Inferior parietal cortex (tissue), 1 donor: ENCODE measurements at regions not wholly inside any gene's neighbourhood (a gene's known extent, or its start where the extent isn't known, plus 50 kb on each side); places are given as distances from the start of the nearest gene placed in this dataset.
"Not testable (repeated sequence)": the region's sequence is repeated elsewhere in the genome, so short reads cannot be mapped to it uniquely, and the experiment has no call there.

Experiments used
- DNase-seq: peaks from one replicate; pipeline ENCODE4 v3.0.0-alpha.2; 2016; ENCODE audit errors: extremely low spot score

DNA sequence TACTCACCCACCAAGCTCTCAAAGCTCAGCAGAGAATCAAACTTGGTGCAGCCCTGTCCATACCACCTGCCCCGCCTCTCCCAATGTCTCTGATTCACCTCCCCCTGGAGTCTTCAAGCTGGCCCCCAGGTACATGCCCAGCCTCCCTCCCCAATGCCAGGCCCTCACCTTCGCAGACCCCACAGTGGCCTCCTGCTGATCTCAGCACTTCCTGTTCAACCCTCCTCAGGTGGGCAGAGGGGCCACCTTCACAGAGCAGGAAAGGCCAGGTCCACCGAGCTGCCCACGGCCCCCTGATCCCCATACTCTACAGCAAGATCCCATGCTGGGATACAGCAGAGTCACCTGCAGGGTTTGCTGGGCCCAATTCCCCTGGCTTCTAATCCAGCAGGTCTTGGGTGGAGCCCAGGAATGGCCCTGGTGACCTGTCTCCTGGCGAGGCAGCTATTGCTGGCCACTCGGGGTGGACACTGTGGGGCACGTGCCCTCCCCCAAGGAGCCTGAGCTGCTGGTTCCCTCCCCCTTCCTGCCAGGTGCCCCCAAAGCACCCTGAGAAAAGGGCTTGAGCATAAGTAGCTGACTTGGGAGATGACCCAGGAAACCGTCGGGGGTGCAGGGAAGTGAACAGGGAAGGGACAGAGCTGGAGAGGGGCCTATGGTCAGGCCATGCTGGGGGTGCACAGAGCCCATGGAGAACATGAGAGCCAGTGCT lies 150.7 kb downstream of the BRD1 start:
- no peak for DNase-seq

DNA sequence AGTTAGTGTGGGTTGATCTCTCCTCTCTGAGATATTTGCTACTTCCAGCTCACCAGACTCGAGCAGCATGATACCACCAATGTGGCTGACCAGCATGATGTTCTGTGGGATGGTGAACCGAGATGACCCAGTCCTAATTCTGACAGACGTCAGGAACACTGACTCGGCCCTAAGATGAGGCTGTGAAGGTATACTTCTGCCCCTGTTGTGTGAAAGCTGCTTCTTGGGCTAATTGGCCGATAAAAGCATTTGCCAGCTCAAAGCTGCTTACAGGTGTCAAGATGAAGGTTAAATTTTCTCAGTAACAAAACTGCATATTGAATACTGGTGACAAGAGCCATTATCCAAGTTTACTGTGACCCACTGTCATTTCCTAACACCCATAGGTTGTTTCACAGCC lies 151.4 kb downstream of the BRD1 start:
- no peak for DNase-seq

DNA sequence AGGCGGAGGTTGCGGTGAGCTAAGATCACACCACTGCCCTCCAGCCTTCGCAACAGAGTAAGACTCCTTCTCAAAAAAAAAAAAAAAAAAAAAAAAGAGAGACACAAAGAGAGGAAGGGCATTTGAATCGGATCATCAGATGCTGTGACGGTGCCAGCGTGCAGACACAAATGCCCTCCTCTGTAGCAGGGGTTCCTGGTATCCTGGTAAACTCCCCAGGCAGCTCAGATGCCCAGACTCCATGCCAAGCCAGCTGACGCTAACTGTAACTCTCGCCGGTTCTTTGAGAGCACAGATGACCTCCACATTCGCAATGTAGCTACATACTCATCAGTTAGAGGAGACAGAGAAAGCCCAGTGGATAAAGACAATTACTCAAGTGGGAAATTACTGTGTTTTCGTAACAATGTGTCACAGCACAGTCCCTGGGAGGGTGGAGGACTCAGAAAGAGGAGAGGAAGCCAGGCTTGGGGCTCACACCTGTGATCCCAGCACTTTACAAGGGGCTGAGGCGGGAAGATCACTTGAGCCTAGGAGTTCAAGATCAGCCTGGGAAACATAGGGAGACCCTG lies 153.1 kb downstream of the BRD1 start:
- DNase-seq, result no peak

DNA sequence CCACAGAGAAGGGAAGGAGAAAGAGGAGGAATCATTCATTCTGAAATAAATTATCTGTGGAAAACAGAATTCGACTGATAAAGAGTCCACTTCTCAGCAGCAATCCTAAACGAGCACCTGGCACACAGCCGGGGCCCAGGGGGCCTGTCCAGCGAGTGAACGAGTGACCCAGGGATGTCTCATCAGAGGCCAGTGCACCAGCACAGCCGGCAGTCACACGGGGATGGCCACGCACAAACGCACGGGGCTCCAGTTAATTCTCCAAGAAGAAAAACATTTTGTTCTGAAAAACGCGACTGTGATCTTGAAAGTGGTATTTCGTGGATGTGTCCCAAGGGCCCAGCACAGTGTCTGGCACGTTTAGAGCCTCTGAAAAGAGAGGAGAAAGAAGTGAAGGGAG lies 154.6 kb downstream of the BRD1 start:
- no peak for DNase-seq

DNA sequence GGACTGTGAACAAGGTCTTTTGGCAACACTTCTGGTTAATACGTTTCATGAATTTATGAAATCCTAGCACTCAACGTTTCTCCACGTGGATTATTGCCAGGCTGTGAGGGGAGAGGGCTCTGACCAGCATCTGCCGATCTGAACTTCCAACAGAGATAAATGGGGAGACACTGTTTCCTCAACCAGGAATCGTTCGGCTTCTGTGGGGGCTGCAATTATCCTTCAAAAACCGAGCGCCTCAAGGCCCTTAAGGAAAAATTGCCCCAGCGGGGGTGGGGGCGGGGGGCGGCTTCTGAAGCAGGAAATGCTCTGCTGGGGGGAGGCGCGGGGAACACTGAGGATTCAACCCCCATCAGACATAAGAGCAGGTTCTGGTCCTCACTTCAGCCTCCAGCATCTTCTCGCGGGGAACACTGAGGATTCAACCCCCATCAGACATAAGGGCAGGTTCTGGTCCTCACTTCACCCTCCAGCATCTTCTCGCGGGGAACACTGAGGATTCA lies 155.6 kb downstream of the BRD1 start:
- DNase-seq, result no peak

DNA sequence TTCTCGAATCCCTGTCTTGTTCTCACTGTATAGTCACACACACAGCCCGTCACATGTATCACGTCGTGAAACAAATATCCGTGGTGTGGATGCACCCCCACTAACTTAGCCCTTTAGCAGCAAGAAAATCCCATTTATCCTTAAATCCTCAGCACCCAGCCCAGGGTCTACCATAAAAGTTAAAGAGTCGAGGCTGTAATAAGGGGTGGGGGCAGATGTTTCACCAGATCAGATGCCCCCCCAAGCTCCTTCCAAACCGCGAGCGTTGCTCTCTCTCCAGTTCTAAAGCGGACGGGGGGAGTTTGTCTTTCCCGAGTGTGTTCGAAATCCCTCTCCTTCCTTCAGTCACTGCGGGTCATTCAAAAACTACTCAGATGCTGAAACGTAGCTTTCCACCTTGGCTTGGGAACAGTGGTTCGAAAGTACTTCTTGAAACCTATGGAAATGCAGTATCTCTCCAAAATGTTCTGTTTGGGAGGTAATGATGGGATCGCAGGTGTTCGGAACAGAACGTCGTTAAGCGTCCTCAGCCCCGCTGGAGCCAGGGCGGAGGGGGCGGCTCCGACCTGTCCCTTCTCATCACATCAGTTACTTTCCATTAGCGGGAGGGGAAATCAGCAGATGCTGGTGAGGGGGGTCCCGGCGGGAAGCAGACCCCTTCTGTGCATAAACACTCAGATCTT lies 156.2 kb downstream of the BRD1 start:
- no peak for DNase-seq

DNA sequence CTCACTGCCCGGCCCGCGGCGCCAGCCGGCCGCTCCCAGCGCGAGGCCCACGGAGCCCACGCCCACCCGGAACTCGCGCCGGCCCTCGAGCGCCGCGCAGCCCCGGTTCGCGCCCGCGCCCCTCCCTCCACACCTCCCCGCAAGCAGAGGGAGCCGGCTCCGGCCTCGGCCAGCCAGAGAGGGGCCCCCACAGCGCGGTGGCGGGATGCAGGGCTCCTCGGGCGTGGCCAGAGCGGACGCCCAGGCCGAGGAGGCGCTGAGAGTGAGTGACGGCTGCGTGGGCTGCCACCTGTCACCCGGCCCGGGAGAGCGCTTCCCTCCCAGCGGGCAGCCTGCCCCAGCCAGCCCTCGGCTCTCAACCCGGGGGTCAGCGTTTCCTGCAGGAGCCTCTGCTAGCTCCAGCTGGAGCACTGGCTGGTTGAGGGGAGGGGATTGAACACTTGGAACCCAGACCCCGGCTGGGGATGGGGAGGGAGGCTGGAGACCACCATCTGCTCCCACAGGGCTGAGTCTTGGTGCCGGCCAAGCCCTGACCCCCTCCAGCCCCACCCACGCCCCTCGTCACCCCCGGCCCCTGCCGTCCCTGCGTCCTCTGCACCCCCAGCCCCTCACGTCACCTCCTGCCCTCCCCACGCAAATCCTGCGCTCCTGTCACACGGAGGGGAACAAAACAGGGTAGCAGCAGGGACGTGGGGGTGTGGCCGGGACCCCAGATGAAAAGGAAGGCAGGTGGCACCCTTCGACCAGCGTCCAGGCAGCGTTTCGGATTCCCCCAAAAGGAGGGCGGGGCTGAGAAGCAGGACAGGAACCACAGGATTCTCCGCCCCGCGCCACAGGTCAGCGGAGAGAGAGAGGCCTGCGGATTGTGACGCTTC lies 157.0 kb downstream of the BRD1 start:
- no peak for DNase-seq

DNA sequence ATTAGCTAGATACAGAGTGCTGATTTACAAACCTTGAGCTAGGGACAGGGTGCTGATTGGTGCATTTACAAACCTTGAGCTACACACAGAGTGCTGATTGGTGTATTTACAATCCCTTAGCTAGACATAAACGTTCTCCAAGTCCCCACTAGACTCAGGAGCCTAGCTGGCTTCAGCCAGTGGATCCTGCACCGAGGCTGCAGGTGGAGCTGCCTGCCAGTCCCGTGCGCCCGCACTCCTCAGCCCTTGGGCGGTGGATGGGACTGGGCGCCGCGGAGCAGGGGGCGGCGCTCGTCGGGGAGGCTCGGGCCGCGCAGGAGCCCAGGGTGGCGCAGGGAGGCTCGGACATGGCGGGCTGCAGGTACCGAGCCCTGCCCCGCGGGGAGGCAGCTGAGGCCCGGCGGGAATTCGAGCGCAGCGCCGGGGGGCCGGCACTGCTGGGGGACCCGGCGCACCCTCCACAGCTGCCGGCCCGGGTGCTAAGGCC lies 157.7 kb downstream of the BRD1 start:
- DNase-seq, result not testable (repeated sequence)

DNA sequence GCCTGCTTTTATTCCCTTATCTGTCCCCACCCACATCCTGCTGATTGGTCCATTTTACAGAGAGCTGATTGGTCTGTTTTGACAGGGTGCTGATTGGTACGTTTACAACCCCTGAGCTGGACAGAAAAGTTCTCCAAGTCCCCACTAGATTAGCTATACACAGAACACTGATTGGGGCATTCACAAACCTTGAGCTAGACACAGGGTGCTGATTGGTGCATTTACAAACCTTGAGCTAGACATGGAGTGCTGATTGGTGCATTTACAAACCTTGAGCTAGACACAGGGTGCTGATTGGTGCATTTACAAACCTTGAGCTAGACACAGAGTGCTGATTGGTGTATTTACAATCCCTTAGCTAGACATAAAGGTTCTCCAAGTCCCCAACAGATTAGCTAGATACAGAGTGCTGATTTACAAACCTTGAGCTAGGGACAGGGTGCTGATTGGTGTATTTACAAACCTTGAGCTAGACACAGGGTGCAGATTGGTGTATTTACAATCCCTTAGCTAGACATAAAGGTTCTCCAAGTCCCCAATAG lies 158.2 kb downstream of the BRD1 start:
- DNase-seq, result not testable (repeated sequence)

DNA sequence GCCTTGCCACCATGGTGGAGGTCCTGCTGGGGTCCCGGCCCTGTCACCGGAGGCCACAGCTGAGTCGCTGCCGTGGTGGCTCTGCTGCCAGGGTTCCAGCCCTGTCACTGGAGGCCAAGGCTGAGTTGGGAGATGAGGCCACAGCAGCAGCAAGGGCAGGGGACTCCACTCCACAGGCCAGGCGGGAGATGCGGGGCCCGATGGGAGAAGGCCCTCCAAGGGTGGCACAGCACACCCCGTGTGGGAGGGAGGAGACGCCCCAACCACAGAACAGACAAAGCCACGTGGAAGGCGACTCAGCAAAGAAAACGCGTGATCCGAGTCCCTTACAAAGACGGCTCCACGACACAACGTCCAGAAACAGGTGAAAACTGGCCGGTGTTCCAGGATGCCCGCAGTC lies 159.3 kb downstream of the BRD1 start:
- no peak for DNase-seq

DNA sequence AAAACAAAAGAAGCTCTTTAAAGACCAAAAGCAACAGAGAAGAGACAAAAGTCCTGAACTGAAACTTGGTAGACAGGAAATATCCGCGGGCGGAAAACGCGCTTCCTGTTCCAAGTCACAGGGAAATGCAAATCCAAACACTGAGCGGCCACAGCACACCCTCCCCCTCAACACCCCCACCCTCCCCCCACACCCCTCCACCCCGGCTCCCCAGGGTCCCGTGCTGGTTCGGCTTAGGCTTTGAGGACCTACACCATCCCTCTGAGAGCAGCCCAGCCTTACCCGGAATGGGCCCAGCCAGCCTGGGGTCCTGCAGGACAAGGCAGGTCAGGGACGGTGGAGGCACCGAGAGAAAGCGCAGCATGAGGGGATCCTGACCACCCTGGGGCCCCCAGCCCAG lies 160.4 kb downstream of the BRD1 start:
- DNase-seq, result no peak

DNA sequence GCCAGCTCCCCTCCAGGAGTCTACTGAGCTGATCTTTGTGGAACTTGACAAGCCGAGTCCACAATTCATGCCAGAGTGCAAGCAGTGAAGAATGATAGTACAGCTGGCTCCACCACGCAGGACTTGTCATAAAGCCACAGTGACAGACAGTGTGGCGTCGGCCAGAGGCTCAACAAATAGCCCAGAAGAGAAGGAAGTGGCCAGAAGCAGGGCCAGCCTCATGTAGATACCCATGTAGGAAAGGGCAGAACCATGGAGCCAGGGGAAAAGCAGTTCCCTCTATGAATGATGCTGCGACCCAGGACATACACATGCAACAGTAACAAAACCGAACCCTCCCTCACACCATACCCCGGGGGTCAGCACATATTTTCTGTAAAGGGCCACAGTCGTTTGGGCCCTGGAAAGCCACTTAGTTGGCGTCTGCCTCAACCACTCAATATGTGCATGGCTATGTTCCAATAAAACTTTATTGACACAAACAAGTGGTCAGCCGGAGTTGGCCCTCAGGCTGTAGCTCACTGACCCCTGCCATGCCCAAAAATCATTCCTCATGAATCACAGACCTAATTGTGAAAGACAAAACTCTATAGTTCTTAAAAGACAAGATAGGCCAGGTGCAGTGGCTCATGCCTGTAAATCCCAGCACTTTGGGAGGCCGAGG lies 161.4 kb downstream of the BRD1 start:
- DNase-seq, result no peak

DNA sequence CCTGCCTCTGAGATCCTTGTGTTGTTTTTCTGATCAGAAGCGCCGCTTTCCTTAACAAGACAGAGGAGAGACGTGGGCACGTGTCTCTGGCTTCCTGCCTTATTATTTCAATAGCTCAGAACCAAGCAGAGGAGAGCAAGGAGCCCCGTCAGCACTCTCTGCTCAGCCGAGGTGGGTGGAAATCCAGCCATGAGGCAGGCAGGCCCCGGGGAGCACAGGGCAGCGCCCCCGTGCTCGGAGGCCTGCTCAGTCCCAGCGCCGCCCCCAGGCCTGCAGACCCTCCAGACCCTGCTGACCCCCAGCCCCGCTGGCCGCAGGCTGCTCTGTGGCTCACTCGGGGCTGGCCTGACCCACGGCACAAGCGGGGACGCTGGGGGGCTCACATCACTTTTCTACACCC lies 162.8 kb downstream of the BRD1 start:
- no peak for DNase-seq

DNA sequence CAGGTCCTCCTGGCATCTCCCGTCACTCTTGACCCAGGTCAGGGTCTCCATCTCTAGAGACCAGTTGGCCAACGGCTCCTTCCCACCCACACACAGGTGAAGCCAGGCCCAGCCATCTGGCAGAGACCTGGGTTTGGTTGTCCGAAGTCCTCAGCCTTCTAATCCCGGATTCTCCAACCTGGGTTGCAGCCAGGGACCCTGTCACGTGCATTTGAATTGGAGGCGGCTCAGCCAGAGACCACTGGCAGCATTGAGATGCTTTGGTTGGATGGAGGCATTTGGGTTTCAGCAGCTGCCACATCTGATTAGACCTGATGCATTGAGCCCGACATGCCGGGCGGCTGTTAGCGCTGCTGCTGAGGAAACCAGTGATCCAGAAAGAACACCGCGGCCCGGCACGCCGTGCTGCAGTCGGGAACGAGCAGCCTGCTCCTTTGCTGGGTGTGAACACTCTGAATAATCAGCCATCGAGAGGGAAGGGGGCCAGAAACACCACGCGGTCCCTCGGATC lies 163.2 kb downstream of the BRD1 start:
- peak; percentile 35 for DNase-seq

DNA sequence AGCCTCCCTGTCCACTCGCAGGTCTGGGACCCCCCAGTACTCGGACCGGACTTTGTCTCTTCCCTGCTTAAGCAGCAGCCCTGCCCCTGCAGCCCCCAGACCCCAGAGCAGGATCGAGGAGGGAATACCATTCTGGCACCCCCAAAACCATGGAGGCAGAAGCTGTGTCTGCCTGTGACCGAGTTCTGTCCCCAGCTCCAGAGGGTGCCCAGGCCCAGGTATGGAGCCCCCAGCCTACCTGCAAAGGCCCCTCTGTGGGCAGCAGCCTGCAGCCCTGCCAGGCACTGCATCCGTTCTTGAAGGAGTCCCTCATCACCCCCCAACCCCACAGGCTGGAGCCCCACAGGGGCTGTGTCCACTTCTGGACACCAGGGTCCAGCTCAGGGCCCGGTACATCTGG lies 163.8 kb downstream of the BRD1 start:
- DNase-seq, result no peak

DNA sequence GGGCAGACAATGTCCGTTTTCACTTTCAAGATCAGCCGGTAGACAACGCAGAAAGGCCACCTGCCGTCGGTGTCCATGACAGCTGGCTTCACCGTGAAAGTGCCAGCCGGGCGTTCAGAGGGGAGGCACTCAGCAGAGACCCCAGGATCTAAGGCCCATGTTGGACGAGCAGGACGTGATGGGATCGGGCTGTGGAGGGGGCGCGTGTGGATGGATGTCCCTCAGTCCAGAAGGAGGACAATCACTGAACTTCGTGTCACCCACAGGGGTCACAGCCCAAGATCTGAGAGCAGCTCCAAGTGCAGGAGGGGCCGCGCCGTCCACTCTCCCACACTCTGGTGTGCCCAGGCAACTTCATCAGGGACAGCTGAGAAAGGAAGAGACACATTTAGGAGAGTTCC lies 164.4 kb downstream of the BRD1 start:
- DNase-seq, result no peak

DNA sequence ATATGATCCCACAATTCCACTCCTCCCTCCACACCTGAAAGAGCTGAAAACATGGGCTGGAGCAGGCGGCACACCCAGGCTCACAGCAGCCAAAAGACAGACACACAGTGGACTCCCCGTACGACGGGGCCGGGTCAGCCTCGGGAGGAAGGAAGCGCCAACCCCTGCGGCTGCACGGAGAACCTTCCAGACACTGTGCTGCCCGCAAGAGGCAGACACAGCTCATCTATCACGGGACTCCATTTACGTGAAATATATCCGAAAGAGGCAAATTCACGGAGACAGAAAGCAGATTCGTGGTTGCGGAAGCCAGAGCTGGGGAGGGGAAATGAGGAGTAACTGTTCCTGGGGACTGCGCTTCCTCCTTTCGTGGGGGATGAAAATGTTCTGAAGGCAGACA lies 165.0 kb downstream of the BRD1 start:
- no peak for DNase-seq

DNA sequence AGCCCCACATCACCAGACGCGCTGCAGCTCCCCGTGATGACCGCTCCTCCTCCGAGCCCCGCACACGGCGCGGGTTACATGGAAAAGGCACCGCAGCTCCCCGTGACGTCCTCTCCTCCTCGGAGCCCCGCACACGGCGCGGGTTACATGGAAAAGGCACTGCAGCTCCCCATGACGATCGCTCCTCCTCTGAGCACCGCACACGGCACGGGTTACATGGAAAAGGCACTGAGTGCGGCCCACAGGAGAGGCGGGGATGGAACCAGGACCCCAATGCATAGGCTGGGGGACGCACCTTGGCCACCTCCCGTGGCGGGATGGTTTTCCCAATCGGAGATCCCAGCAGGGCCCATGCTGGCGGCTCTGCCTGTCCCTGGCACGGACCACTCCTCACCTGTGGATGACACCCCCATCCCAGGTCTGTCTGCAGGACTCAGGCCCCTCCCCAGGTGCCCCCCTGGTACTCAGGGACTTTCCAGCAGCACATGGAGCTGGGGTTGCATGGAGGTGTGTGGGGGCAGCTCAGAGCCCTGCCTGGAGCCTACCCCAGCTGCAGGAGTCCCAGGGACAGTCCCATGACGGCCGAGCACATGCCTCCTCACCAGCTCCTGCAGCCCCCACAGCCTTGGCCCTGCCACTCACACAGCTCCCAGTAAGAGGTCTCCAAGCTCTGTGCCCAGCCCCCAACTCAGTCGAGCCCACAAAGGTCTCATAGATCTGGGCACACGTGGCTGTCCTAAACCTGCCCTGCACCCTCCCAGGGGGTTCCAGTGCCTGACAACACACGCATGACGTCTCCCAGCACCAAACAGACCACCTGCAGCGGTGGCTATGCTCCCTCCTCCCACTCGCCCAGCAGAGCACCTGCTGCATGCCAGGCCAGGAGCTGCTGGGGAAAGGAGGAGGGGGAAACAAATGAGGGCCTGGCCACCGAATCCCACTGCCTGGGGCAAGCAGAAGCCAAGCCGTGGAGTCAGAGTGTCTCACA lies 166.6 kb downstream of the BRD1 start:
- no peak for DNase-seq

DNA sequence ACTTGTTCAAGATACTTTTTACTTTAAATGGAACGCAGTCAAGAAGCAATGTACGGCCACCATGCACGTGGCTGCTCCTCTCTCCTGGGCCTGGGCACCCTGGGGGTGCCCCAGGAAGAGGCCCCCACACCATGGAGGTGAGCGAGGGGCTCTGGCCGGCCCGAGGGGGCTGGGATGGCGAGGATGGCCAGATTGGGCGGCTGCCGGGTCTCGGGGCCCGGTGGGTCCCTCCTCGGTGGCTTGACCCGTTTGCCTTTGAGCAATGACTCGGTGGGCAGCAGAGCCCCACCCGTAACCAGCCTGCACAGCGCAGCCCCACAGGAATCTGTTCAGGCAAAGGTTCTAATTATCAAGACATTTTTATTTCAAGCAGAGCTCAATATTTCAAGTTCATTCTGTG lies 167.4 kb downstream of the BRD1 start:
- no peak for DNase-seq

DNA sequence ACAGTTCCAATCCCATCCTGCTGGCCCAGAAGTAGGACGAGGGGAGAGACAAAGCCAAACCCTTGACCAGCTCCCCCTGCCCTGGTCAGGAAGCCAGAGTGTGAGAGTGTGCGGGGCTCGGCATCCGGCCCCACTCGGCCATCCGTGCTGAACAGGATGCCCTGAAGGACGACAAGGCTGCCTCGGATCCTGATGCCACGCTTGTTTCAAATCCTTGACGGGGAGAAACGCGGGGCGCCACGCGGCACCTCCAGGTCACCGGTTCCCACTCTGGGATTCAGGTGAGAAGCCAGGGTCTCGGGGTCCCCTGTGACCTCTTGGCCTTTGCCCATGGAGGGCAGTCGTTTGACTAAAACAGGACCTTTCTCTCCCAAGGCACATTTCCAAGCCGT lies 167.8 kb downstream of the BRD1 start:
- no peak for DNase-seq
